SK-N-SH treated with all-trans-retinoic acid at 6 μM for 48 hours (cell line): ENCODE measurements at regions not wholly inside any gene's neighbourhood (a gene's known extent, or its start where the extent isn't known, plus 50 kb on each side); places are given as distances from the start of the nearest gene placed in this dataset.

Experiments used
- ATAC-seq: fragments of 200-7000 bp; cut with Tn5 transposase; 3 replicates; pipeline ENCODE4 v1.9.1; 2020; ENCODE audit warnings: mild to moderate bottlenecking, moderate library complexity
- ARNTL ChIP-seq: fragments of 450-650 bp; formaldehyde crosslinking; IDR thresholded peaks from 2 replicates; pipeline ENCODE4 v1.5.0; 2020; ENCODE audit warnings: low read depth, mild to moderate bottlenecking, moderate library complexity, borderline replicate concordance
- BACH2 ChIP-seq: fragments of 250-450 bp; sonication (Bioruptor Pico); IDR thresholded peaks from 2 replicates; pipeline ENCODE4 v1.9.0; 2021; ENCODE audit warnings: mild to moderate bottlenecking, borderline replicate concordance
- CREB5 ChIP-seq: fragments of 250-450 bp; sonication (Bioruptor Pico); IDR thresholded peaks from 2 replicates; pipeline ENCODE4 v1.5.1; 2020; ENCODE audit warnings: low read depth, mild to moderate bottlenecking, moderate library complexity
- ESRRG ChIP-seq: fragments of 250-450 bp; sonication (Bioruptor Pico); IDR thresholded peaks from 2 replicates; pipeline ENCODE4 v1.6.1; 2021; ENCODE audit warnings: mild to moderate bottlenecking
- GLIS3 ChIP-seq: fragments of 250-450 bp; sonication (Bioruptor Pico); IDR thresholded peaks from 2 replicates; pipeline ENCODE4 v1.5.0; 2020; ENCODE audit warnings: mild to moderate bottlenecking, moderate library complexity
- OSR1 ChIP-seq: fragments of 250-450 bp; sonication (Bioruptor Pico); IDR thresholded peaks from 2 replicates; pipeline ENCODE4 v1.8.0; 2022; ENCODE audit warnings: moderate library complexity, mild to moderate bottlenecking, inconsistent platforms
- PATZ1 ChIP-seq: fragments of 250-450 bp; sonication (Bioruptor Pico); IDR thresholded peaks from 2 replicates; pipeline ENCODE4 v1.8.0; 2020; ENCODE audit warnings: mild to moderate bottlenecking, moderate library complexity, borderline replicate concordance
- POU6F1 ChIP-seq: fragments of 250-450 bp; sonication (Bioruptor Pico); IDR thresholded peaks from 2 replicates; pipeline ENCODE4 v1.8.0; 2021; ENCODE audit warnings: low read depth, mild to moderate bottlenecking, moderate library complexity, borderline replicate concordance
- RARB ChIP-seq: fragments of 250-450 bp; sonication (Bioruptor Pico); IDR thresholded peaks from 2 replicates; pipeline ENCODE4 v1.8.0; 2021; ENCODE audit warnings: mild to moderate bottlenecking, moderate library complexity
- SNAI2 ChIP-seq: fragments of 250-450 bp; sonication (Bioruptor Pico); IDR thresholded peaks from 2 replicates; pipeline ENCODE4 v1.5.0; 2020; ENCODE audit warnings: mild to moderate bottlenecking, moderate library complexity
- TSHZ2 ChIP-seq: fragments of 250-450 bp; sonication (Bioruptor Pico); IDR thresholded peaks from 2 replicates; pipeline ENCODE4 v1.5.0; 2020; ENCODE audit warnings: mild to moderate bottlenecking, moderate library complexity
- ZC3H10 ChIP-seq: fragments of 250-450 bp; sonication (Bioruptor Pico); IDR thresholded peaks from 2 replicates; pipeline ENCODE4 v1.5.1; 2021; ENCODE audit warnings: mild to moderate bottlenecking, moderate library complexity
- ZFP3 ChIP-seq: fragments of 250-450 bp; sonication (Bioruptor Pico); IDR thresholded peaks from 2 replicates; pipeline ENCODE4 v1.5.0; 2020; ENCODE audit warnings: mild to moderate bottlenecking, moderate library complexity
- ZNF565 ChIP-seq: fragments of 450-650 bp; formaldehyde crosslinking; conservative IDR thresholded peaks from 2 replicates; pipeline ENCODE4 v1.5.0; 2020; ENCODE audit warnings: low read depth, mild to moderate bottlenecking, moderate library complexity
- ZNF8 ChIP-seq: fragments of 450-650 bp; formaldehyde crosslinking; IDR thresholded peaks from 2 replicates; pipeline ENCODE4 v1.5.0; 2020; ENCODE audit warnings: mild to moderate bottlenecking, moderate library complexity

GRCh38 chr4:36509845-36510244, 228.4 kb downstream of the DTHD1 start:
- TF ChIP-seq POU6F1 (CRISPR knock-in tag) (no peak), ZNF565 (CRISPR knock-in tag) (no peak), RARB (CRISPR knock-in tag) (no peak), ESRRG (CRISPR knock-in tag) (no peak), ZC3H10 (CRISPR knock-in tag) (no peak), BACH2 (CRISPR knock-in tag) (no peak), ZFP3 (no peak), TSHZ2 (CRISPR knock-in tag) (no peak), ZNF8 (CRISPR knock-in tag) (no peak), GLIS3 (CRISPR knock-in tag) (no peak)
- ATAC-seq, result no peak

GRCh38 chr4:36511785-36512184, 230.4 kb downstream of the DTHD1 start:
- ATAC-seq, result no peak
- TF ChIP-seq ESRRG (CRISPR knock-in tag) (no peak), BACH2 (CRISPR knock-in tag) (no peak)

- no peak for ATAC-seq
These were observed 235.2 kb downstream of the DTHD1 start for GRCh38 chr4:36516522-36517095.

GRCh38 chr4:36523182-36523581, 241.8 kb downstream of the DTHD1 start:
- TF ChIP-seq ZNF8 (CRISPR knock-in tag) (no peak), SNAI2 (CRISPR knock-in tag) (no peak), CREB5 (CRISPR knock-in tag) (no peak), PATZ1 (CRISPR knock-in tag) (no peak), RARB (CRISPR knock-in tag) (no peak), BACH2 (CRISPR knock-in tag) (no peak), ZFP3 (no peak), ARNTL (CRISPR knock-in tag) (no peak), OSR1 (CRISPR knock-in tag) (no peak)
- no peak for ATAC-seq

More at GRCh38 chr4:36516522-36517095, 235.2 kb downstream of the DTHD1 start:
- TF ChIP-seq PATZ1 (CRISPR knock-in tag) (no peak), BACH2 (CRISPR knock-in tag) (no peak), CREB5 (CRISPR knock-in tag) (no peak)
